ENCODE measurements at regions not wholly inside any gene's neighbourhood (a gene's known extent, or its start where the extent isn't known, plus 50 kb on each side); places are given as distances from the start of the nearest gene placed in this dataset.
A peak's percentile ranks its signal among the peaks of the same experiment; 100 is the strongest.

DNA sequence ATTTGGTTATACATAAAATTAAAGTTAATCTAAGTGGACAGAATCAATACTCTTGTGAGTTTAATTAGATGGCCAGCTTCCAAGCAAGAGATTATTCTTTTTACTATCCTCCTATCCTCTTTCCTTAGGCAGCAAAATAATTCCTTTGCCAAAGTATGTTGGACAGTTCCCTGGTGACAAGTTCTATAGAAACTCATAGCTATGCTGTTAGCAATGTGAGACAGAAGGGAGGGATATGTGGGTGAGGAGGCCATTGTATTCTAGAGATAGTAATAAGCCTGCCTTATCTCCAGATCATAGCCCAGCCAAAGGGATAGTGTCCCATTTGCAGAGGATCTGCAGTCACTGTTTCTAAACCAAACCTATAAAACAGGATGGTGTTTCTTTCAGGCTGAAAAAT is 181.6 kb upstream of the HDAC9 start:
- no peak for DNase-seq (ENCODE audit: low read depth)

- DNase-seq (ENCODE audit: low read depth), result no peak
Observed at GRCh38 chr7:18315241-18315640, 180.3 kb upstream of the HDAC9 start.

- no peak for DNase-seq (ENCODE audit: low read depth)
Observed at GRCh38 chr7:18317941-18318340, 177.6 kb upstream of the HDAC9 start.

GRCh38 chr7:18320422-18320821 is 175.1 kb upstream of the HDAC9 start:
- peak; percentile 17 for DNase-seq (ENCODE audit: low read depth)

DNA sequence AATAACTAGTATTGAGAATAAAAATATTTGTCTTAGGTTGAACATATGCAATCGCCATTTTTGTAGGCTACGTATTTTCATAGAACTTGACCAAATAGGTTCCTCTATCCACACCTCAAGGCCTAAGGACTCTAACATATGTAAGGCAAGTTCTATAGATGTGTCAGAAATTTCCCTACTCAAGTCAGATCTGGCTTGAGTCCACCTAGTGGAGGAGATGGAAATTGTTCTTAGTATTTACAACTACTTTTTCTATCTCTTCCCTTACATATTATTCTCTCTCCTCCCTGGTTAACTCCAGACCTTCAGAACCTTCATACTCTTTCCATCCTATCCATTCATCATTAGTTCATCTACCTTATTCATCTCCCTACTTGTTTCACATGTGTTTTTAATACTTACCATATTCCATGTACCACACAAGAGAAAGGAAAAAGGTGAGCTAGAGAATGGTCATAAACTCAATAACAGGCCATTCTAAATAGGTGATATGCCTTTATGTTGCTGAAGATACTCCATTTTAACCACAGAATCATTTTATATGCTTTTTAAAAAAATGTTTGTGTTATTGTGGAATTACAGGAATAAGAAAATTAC is 174.5 kb upstream of the HDAC9 start:
- peak; percentile 46 for DNase-seq (ENCODE audit: low read depth)

DNA sequence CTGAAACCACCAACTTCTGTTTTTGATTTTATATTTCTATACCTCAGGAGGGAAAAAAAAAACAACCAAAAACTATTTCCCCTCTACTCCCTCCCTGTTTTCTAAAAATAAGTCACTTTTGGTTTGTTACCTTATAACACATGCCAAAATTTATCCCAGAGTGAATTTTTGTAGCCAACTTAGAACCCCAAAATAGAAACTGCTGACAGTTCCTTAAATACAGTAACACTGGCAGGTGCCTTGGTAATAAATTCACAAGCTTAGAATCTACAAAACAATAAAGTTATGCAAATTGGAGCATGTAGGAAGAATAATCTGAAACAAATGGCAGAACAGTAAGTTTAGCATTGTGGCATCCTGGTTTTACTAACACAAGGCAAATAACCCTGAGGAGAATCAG is 165.0 kb upstream of the HDAC9 start:
- no peak for DNase-seq (ENCODE audit: low read depth)

DNA sequence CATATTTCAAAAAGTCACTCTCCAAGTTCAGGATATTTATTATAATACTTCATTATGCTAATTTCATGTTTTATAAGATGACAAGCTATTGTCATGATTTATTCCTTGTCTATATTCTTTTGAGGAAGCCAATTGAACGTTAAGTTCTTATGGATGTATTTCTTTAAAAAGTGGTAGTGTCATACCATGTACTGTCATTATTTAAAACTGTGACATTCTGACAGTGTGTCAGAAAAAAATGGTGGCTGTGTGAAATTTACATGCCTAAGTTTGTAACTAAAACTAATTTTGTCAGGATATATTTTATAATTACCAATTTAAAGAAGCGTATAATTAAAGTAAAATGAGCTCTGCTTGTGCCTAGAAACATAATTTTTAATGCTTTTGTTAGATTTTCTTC is 158.9 kb upstream of the HDAC9 start:
- DNase-seq (ENCODE audit: low read depth), result no peak

DNA sequence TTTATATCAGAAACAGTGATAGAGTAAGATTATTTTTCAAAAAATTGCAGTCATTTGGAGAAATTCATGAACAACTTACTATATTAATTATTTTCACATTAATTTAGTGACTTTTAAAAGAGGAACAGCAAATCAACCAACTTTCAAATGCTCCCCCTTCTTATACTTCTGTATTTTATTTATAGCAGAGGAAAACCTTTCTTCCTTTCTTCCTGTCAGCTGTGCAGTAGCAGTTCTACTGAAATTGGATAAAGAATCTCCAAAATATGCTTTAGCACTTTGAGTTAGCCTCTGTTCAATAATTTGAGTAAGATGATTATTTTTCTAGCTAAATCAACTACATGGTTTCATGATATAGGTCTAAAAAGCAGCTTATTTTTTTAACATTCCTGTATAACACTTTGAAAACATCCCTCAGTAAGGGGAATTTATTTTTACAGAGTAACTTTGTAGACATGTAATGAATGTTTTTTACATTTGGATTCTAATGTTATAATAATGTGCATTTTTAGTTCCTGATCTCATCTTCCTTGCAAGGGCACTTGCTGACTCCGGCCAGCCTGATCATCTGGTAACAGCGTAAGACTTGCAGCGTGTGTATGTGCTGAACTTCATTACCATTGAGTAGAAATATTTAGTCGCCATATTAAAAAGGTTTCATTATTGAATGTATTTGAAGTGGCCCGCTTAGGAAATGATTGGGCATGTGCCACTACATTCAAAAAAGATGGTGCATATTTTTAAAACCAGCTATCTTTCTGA is 158.3 kb upstream of the HDAC9 start:
- no peak for DNase-seq (ENCODE audit: low read depth)

- no peak for DNase-seq (ENCODE audit: low read depth)
Observed at GRCh38 chr7:18338910-18339523, 156.5 kb upstream of the HDAC9 start.

- no peak for DNase-seq (ENCODE audit: low read depth)
Observed at GRCh38 chr7:18341756-18342155, 153.8 kb upstream of the HDAC9 start.

DNA sequence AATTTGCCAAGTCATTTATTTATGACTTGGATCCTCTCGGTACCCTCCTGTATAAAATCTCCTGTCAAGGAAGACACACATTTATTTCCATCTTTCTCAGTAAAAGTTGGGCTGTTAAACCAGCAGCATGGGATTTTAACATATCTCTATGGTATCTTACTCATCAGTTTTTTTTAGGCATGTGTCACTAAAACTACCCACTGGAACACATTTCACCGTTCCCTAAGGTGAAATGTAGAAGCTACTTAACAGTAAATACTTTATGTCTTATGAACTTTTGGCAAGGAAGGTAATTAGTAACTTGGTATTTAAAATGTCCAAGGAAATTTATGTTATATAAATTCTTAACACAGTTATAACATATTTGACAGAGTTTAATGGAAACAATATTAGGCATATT is 152.5 kb upstream of the HDAC9 start:
- no peak for DNase-seq (ENCODE audit: low read depth)

DNA sequence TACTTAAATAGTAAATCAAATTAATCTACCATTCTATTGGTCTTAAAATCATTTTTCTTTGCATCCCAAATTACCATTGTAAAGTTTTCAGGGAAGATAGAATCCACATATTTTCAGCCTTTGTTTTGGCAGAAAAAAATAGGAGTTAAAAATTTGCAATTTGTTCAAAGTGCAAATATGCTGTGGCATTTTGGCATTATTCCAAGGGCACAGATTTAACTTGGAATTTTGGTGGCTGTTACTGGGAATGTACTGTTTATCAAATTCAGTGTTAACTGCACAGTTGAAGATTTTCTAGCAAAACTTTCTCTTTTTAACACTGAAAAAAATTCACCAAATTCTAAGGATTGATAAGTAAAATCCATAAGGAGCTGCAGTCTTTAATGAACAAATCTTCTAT is 151.0 kb upstream of the HDAC9 start:
- no peak for DNase-seq (ENCODE audit: low read depth)

GRCh38 chr7:18345641-18346234 is 149.8 kb upstream of the HDAC9 start:
- DNase-seq (ENCODE audit: low read depth), result peak; percentile 63

DNA sequence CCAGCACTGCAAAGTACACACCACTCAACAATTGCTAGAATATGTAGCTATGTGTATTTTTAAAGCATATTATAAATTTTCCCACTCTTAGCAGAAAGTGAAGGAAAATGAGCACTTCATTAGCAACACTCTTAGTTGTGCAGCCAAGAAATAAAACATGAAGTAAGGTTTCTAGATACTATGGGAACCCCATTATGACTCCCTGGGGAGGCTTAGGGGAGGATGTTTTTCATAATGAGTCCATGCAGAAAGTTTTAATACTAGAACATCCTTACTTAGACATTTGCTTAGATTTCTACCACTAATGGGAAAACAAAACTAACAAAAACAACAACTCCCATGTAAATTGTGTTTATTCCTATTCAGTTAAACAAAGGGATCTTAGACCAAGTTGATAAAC is 148.4 kb upstream of the HDAC9 start:
- no peak for DNase-seq (ENCODE audit: low read depth)

GRCh38 chr7:18350678-18351077 is 144.9 kb upstream of the HDAC9 start:
- no peak for DNase-seq (ENCODE audit: low read depth)

DNA sequence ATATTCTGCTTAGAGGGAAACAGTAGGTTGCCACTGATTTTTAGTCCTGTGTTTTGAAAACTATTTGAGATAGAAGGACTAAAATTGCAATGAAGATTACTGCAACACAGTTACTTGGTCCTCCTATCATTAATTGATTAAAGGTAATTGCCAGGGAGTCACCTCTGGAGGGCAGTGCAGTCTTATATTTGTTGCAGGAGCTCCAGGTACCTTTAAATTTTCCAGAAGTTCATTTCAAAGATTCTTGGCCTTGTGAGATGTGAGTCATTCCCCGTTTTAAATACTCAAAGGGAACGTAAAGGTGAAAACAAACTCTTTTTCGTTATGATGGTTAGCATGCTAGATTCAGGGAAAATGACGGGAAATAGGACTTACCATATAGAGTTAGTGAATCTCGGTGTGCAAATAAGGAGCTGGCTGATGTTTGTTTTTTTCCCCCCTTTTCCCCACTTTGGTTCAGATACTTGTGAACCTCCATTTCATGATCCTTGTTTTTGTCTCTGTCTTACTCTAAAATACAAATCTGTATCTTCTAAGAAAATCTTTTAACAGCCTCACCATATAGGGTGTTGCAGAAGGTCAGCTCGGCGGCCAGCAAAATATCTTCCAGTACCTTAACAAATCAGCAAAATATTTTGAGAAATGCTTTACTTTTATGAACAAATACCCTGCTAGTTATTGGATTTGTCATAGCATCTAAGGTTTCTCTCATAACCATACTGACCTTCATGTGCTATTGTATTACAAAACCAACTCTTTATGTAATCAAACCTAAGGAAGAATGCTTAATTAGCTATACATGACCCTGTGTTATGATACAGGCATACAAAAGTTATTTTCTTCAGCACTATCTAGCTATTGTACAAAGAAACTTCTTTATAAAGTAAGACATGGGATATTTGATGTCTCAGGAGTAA is 143.0 kb upstream of the HDAC9 start:
- DNase-seq (ENCODE audit: low read depth), result peak; percentile 83

- DNase-seq (ENCODE audit: low read depth), result no peak
Observed at GRCh38 chr7:18353339-18353738, 142.2 kb upstream of the HDAC9 start.

GRCh38 chr7:18354108-18355085 is 141.2 kb upstream of the HDAC9 start:
- DNase-seq (ENCODE audit: low read depth), result peak; percentile 55

- DNase-seq (ENCODE audit: low read depth), result peak; percentile 54
Observed at GRCh38 chr7:18356191-18356645, 139.3 kb upstream of the HDAC9 start.

- peak; percentile 52 for DNase-seq (ENCODE audit: low read depth)
Observed at GRCh38 chr7:18357691-18358090, 137.9 kb upstream of the HDAC9 start.
